Uterus (tissue), 2 donors: ENCODE measurements at regions not wholly inside any gene's neighbourhood (a gene's known extent, or its start where the extent isn't known, plus 50 kb on each side); places are given as distances from the start of the nearest gene placed in this dataset.

ENCODE experiments used
- CTCF ChIP-seq, 4 experiments: fragments of 200-600 bp in 2 of 4; fragments of 450-650 bp in 2 of 4; sonication (generic) in 2 of 4; IDR thresholded peaks; one replicate each; pipeline ENCODE4 v1.5.1; 2016 to 2019; ENCODE audit warnings: antibody characterized with exemption in 4 of 4, mild to moderate bottlenecking in 2 of 4, moderate library complexity in 1 of 4
- POLR2A ChIP-seq, 2 donors: fragments of 450-650 bp; IDR thresholded peaks; one replicate each; pipeline ENCODE4 v1.6.1; 2016; ENCODE audit warnings: antibody characterized with exemption in 2 of 2, mild to moderate bottlenecking in 1 of 2, moderate library complexity in 1 of 2

GRCh38 chr13:40186041-40186440, 480.4 kb downstream of the FOXO1 start:
- TF ChIP-seq CTCF (IDR thresholded peaks at IDR 0.05) (no peak), POLR2A (IDR thresholded peaks at IDR 0.05) (no peak)
